ENCODE measurements at regions not wholly inside any gene's neighbourhood (a gene's known extent, or its start where the extent isn't known, plus 50 kb on each side); places are given as distances from the start of the nearest gene placed in this dataset.

DNA sequence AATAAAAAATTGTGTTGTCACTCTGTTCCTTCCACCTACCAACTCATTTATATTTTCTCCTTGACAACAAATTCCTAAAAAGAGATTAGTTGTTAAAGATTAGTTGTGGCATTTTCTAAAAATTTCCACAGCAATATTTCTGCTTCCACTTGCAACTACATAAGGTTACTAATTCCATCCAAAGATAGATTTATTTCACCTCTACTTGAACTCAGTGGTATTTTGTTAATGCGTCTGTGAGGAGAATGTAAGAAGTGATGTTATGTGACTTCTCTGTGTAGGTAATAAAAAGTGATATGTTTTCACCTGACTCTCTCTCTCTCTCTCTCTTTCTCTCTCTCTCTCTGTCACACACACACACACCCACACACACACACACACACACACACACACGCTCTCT lies 1104.8 kb downstream of the AMY1C start:
- TF ChIP-seq, protein P1, sequence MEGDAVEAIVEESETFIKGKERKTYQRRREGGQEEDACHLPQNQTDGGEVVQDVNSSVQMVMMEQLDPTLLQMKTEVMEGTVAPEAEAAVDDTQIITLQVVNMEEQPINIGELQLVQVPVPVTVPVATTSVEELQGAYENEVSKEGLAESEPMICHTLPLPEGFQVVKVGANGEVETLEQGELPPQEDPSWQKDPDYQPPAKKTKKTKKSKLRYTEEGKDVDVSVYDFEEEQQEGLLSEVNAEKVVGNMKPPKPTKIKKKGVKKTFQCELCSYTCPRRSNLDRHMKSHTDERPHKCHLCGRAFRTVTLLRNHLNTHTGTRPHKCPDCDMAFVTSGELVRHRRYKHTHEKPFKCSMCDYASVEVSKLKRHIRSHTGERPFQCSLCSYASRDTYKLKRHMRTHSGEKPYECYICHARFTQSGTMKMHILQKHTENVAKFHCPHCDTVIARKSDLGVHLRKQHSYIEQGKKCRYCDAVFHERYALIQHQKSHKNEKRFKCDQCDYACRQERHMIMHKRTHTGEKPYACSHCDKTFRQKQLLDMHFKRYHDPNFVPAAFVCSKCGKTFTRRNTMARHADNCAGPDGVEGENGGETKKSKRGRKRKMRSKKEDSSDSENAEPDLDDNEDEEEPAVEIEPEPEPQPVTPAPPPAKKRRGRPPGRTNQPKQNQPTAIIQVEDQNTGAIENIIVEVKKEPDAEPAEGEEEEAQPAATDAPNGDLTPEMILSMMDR (IDR thresholded peaks at IDR 0.05; ENCODE audit: borderline replicate concordance, control extremely low read depth, extremely low read depth, insufficient read depth, missing control alignments): no peak
- in situ Hi-C loops (cut with MboI; ENCODE audit: low sequenced_read_pairs, unreplicated experiment): no loop called here
- no peak for DNase-seq (ENCODE audit: low spot score)

DNA sequence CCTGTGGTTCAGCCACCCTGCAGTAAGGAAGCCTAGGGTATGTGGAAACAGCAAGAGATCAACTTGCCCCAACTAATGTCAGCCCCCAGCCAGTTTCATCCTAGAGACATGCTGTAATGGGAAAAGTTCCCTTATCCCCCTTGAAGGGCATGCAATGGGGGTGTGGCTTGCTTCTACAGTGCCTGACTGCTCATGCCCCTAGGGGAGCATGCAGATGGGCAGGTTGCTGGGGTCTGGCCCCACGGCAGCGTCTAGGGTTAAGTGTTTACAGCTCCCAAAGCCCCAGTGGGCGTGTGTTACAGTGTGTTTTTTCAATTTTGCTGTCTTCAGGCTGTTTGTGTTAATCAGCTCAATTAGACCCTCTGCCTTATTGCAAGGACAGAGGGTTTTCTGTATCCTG lies 1105.9 kb downstream of the AMY1C start:
- TF ChIP-seq, protein P1 (IDR thresholded peaks at IDR 0.05; ENCODE audit: borderline replicate concordance, control extremely low read depth, extremely low read depth, insufficient read depth, missing control alignments): no peak
- DNase-seq (ENCODE audit: low spot score): no peak
- in situ Hi-C loops (cut with MboI; ENCODE audit: low sequenced_read_pairs, unreplicated experiment): no loop called here

DNA sequence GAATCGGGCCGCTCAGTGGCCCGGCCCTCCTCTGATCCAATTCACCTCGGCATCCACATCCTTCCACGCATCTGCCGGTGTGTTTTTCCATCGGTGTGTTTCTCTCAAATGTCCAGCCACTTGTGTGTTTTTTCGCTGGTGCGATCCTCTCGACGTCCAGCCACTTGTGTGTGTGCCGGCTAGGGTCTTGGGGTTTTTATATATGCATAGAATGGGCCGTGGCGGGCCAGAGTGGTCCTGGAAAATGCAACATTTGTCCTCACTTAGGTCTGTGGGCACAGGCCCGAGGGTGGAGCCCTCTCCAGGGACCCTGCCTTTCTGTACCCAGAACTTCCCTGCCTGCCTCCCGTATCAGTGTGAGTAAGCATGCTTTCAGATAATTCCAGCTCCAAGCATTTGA lies 1106.4 kb downstream of the AMY1C start:
- in situ Hi-C loops (cut with MboI; ENCODE audit: low sequenced_read_pairs, unreplicated experiment): no loop called here
- TF ChIP-seq, protein P1 (IDR thresholded peaks at IDR 0.05; ENCODE audit: borderline replicate concordance, control extremely low read depth, extremely low read depth, insufficient read depth, missing control alignments): no peak
- DNase-seq (ENCODE audit: low spot score): no peak

DNA sequence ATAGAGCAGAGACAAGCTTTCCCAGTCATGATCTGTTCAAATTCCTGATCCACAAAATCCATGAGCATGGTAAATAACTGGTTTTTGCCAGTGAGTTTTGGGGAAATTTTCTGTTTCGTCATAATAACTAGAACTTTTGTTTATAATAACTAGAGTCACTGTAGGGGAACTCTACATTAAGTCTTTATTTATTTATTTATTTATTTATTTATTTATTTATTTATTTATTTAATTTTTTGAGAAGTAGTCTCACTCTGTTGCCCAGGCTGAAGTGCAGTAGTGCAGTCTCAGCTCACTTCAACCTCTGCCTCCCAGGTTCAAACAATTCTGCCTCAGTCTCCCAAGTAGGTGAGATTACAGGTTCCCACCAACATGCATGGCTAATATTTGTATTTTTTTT lies 1106.8 kb downstream of the AMY1C start:
- TF ChIP-seq, protein P1 (IDR thresholded peaks at IDR 0.05; ENCODE audit: borderline replicate concordance, control extremely low read depth, extremely low read depth, insufficient read depth, missing control alignments): no peak
- in situ Hi-C loops (cut with MboI; ENCODE audit: low sequenced_read_pairs, unreplicated experiment): no loop called here
- no peak for DNase-seq (ENCODE audit: low spot score)

DNA sequence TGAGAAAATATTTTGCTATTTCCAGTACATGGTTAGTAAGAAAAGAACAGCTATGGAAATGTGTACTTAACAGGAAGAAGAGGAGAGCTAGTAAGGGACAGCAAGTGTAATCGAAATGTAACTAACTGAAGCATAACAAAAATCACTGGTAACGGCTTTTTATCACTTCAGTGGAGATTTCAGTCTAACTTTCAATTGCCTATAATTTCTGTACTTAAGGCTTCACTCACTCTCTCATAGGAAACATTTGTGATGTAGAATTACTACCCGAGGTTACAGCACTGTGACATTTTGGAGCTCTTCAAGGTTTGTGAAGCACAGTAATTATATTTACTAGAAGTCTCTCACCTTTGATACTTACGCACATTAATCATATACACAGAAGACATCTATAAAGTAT lies 1119.1 kb downstream of the AMY1C start:
- TF ChIP-seq, protein P1 (IDR thresholded peaks at IDR 0.05; ENCODE audit: borderline replicate concordance, control extremely low read depth, extremely low read depth, insufficient read depth, missing control alignments): no peak
- in situ Hi-C loops (cut with MboI; ENCODE audit: low sequenced_read_pairs, unreplicated experiment): no loop called here
- no peak for DNase-seq (ENCODE audit: low spot score)

DNA sequence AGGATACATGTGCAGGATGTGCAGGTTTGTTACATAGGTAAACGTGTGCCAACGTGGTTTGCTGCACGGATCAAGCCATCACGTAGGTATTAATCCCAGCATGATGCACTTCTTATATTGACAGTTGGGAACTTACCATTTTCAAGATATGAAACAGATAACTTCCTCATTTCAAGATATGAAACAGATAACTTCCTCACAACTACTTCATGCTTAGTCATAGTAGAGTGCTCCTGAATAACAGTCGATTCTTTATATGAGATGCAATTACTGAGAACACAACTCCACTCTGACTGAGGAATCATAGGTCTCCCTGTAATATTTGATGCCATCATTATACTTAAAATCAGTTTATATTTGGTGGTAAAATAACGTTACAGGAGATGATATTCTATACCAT lies 1124.3 kb downstream of the AMY1C start:
- DNase-seq (ENCODE audit: low spot score): no peak
- TF ChIP-seq, protein P1 (IDR thresholded peaks at IDR 0.05; ENCODE audit: borderline replicate concordance, control extremely low read depth, extremely low read depth, insufficient read depth, missing control alignments): no peak
- in situ Hi-C loops (cut with MboI; ENCODE audit: low sequenced_read_pairs, unreplicated experiment): no loop called here

Data from GM13976 (cell line).